DOHH2 (cell line): ENCODE measurements at regions not wholly inside any gene's neighbourhood (a gene's known extent, or its start where the extent isn't known, plus 50 kb on each side); places are given as distances from the start of the nearest gene placed in this dataset.

Source experiments
- H3F3A ChIP-seq: fragments of 200-600 bp; sonication (generic), shearing (Covaris generic); 2 replicates; pipeline ENCODE4 v1.6.0; 2016; ENCODE audit warnings: antibody characterized with exemption, mild to moderate bottlenecking; ENCODE audit not compliant: control insufficient read depth, insufficient read depth
- H3K27ac ChIP-seq: fragments of 200-600 bp; sonication (generic); 2 replicates; pipeline ENCODE4 v1.5.1; 2014; ENCODE audit warnings: low read depth, mild to moderate bottlenecking, low read length, moderate library complexity
- H3K27me3 ChIP-seq: fragments of 200-600 bp; sonication (generic); 2 replicates; pipeline ENCODE4 v1.6.1; 2014; ENCODE audit warnings: mild to moderate bottlenecking, low read length, mixed read lengths; ENCODE audit not compliant: control insufficient read depth
- H3K36me3 ChIP-seq: fragments of 200-600 bp; sonication (generic); 2 replicates; pipeline ENCODE4 v1.6.1; 2014; ENCODE audit warnings: mild to moderate bottlenecking, low read length, moderate library complexity, mixed read lengths; ENCODE audit not compliant: control insufficient read depth
- H3K4me1 ChIP-seq: fragments of 200-600 bp; sonication (generic); 2 replicates; pipeline ENCODE4 v1.6.1; 2014; ENCODE audit warnings: mild to moderate bottlenecking, low read length, mixed read lengths; ENCODE audit not compliant: control insufficient read depth
- H3K4me2 ChIP-seq: fragments of 200-600 bp; sonication (generic); 2 replicates; pipeline ENCODE4 v1.6.0; 2014; ENCODE audit warnings: mild to moderate bottlenecking, low read length, moderate library complexity
- H3K4me3 ChIP-seq: fragments of 200-600 bp; sonication (generic); 2 replicates; pipeline ENCODE4 v1.5.1; 2014; ENCODE audit warnings: mild to moderate bottlenecking, low read length, mixed read lengths
- H3K79me2 ChIP-seq: fragments of 200-600 bp; sonication (generic); 2 replicates; pipeline ENCODE4 v1.6.1; 2014; ENCODE audit warnings: mild to moderate bottlenecking, low read length, mixed read lengths; ENCODE audit not compliant: control insufficient read depth
- H3K9me2 ChIP-seq: fragments of 200-600 bp; sonication (generic); replicated peaks from 2 replicates; pipeline ENCODE4 v1.6.1; 2014; ENCODE audit warnings: mild to moderate bottlenecking, low read length, mixed read lengths; ENCODE audit not compliant: control insufficient read depth
- H3K9me3 ChIP-seq: fragments of 200-600 bp; sonication (generic); 2 replicates; pipeline ENCODE4 v1.6.1; 2014; ENCODE audit warnings: antibody characterized with exemption, low read length, mixed read lengths; ENCODE audit not compliant: control insufficient read depth, insufficient read depth
- H4K20me1 ChIP-seq: fragments of 200-600 bp; sonication (generic); 2 replicates; pipeline ENCODE4 v1.6.0; 2014; ENCODE audit warnings: low read depth, mild to moderate bottlenecking, antibody characterized with exemption, low read length, moderate library complexity; ENCODE audit not compliant: control insufficient read depth, insufficient read depth
- CTCF ChIP-seq: fragments of 200-600 bp; sonication (generic); IDR thresholded peaks from one replicate; pipeline ENCODE4 v1.5.1; 2014; ENCODE audit warnings: antibody characterized with exemption, mild to moderate bottlenecking, low read depth, low read length; ENCODE audit not compliant: poor library complexity, severe bottlenecking
- EZH2phosphoT487 ChIP-seq: fragments of 200-600 bp; sonication (generic); IDR thresholded peaks from 2 replicates; pipeline ENCODE4 v1.6.1; 2017; ENCODE audit warnings: borderline replicate concordance, mild to moderate bottlenecking, antibody characterized with exemption, low read length, moderate library complexity, mixed read lengths

GRCh38 chrX:20609916-20610415, 343.3 kb upstream of the RPS6KA3 start:
- Histone ChIP-seq H4K20me1 (no peaks in the 10 kb centered on the region), H3K9me3 (no peaks in the 10 kb centered on the region), H3K4me1 (no peaks in the 10 kb centered on the region), H3K4me3 (no peak overlapping the region), H3K9me2 (no peaks in the 10 kb centered on the region), H3K79me2 (no peaks in the 10 kb centered on the region), H3K36me3 (no peaks in the 10 kb centered on the region), H3K27ac (no peak overlapping the region), H3K27me3 (no peaks in the 10 kb centered on the region), H3K4me2 (no peak overlapping the region), H3F3A (no peaks in the 10 kb centered on the region)
- TF ChIP-seq EZH2phosphoT487, result no peak
- no peak for TF ChIP-seq CTCF

- TF ChIP-seq CTCF (no peak), EZH2phosphoT487 (no peak)
- Histone ChIP-seq H3K4me3 (no peak overlapping the region), H3K9me2 (no peaks in the 10 kb centered on the region), H3F3A (no peaks in the 10 kb centered on the region), H3K27ac (no peak overlapping the region), H3K36me3 (no peaks in the 10 kb centered on the region), H3K4me1 (no peaks in the 10 kb centered on the region), H3K79me2 (no peaks in the 10 kb centered on the region), H4K20me1 (no peaks in the 10 kb centered on the region), H3K9me3 (no peaks in the 10 kb centered on the region), H3K4me2 (no peak overlapping the region), H3K27me3 (no peaks in the 10 kb centered on the region)
Measured at GRCh38 chrX:20606831-20607230, 340.1 kb upstream of the RPS6KA3 start.

- Histone ChIP-seq H3K4me2 (no peak overlapping the region), H3K9me3 (no peaks in the 10 kb centered on the region), H3K4me3 (no peak overlapping the region), H4K20me1 (no peaks in the 10 kb centered on the region), H3K27me3 (no peaks in the 10 kb centered on the region), H3K79me2 (no peaks in the 10 kb centered on the region), H3K9me2 (no peaks in the 10 kb centered on the region), H3K27ac (no peak overlapping the region), H3F3A (no peaks in the 10 kb centered on the region), H3K36me3 (no peaks in the 10 kb centered on the region), H3K4me1 (no peaks in the 10 kb centered on the region)
- TF ChIP-seq CTCF, result no peak
- TF ChIP-seq EZH2phosphoT487, result no peak
Measured at GRCh38 chrX:20596856-20597255, 330.1 kb upstream of the RPS6KA3 start.
